HG02588 (cell line): ENCODE measurements at regions not wholly inside any gene's neighbourhood (a gene's known extent, or its start where the extent isn't known, plus 50 kb on each side); places are given as distances from the start of the nearest gene placed in this dataset.
"Not testable (repeated sequence)": the region's sequence is repeated elsewhere in the genome, so short reads cannot be mapped to it uniquely, and the experiment has no call there.

Experiments used
- ATAC-seq: cut with Tn5 transposase; IDR thresholded peaks from one replicate; pipeline ENCODE4 v1.9.1; 2021; ENCODE audit warnings: mild to moderate bottlenecking, moderate library complexity; ENCODE audit not compliant: unreplicated experiment

DNA sequence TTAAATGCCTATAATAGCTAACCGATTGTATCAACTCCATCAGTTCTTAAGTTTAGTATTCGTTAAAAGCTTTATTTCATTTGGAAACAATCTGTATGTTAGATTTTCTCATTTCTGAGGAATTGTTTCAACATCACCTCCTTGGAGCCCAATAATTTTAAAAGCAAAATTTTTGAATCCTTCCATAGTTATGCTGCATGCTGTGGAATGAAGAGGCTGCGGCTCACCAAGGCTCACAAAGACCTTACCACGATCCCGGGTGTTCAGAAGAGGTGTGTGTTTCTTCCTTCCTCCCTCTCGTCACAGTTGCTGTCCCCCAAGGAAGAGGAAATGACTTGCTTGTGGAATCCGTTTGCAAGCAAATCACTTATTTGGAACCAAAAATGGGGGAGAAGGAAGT is 143.8 kb downstream of the FGF1 start:
- ATAC-seq, result no peak

DNA sequence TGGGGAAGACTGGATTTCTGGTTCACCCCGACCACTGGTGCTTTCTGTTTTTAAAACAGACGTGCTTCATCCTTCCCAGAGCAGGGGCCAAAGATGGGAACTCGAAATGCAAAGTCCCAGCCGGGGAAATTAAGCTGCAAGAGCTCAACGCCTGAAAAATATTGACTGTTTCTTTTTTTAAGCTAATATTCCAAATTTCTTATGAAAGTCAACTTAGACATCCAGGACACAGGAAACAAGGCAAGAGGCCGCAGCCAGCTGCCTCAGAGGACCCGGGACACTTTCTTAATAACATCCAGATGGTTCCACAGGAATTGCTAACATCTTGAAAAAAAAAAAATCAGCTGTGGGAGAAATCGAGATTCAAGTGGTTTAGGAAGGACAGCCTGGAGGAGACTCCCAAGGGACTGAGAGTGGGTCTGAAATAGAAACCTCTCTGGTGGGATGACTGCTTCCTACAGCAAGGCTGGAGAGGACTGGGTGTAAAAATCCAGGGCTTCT is 144.9 kb downstream of the FGF1 start:
- ATAC-seq, result no peak

GRCh38 chr5:142539154-142539740 is 146.6 kb downstream of the FGF1 start:
- no peak for ATAC-seq

- no peak for ATAC-seq
These were observed 148.0 kb downstream of the FGF1 start for GRCh38 chr5:142537938-142538337.

DNA sequence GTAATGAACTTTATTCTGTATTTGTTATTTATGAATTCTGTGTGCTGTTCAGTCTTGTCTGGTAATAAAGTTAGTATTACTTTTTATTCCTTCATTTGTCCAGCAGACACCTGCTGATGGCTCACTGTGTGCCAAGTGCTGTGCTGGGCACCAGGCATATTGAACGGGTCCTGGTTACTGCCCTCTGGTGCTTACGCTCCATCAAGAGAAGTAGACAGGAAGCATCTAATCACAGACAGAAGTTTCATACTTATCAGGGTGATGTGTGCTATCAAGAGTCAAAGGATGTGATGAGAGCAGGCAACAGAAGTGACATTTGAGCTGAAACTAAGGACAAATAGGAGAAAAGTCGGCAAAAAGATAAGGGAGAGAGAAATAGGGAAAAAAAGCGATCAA is 153.1 kb downstream of the FGF1 start:
- no peak for ATAC-seq

DNA sequence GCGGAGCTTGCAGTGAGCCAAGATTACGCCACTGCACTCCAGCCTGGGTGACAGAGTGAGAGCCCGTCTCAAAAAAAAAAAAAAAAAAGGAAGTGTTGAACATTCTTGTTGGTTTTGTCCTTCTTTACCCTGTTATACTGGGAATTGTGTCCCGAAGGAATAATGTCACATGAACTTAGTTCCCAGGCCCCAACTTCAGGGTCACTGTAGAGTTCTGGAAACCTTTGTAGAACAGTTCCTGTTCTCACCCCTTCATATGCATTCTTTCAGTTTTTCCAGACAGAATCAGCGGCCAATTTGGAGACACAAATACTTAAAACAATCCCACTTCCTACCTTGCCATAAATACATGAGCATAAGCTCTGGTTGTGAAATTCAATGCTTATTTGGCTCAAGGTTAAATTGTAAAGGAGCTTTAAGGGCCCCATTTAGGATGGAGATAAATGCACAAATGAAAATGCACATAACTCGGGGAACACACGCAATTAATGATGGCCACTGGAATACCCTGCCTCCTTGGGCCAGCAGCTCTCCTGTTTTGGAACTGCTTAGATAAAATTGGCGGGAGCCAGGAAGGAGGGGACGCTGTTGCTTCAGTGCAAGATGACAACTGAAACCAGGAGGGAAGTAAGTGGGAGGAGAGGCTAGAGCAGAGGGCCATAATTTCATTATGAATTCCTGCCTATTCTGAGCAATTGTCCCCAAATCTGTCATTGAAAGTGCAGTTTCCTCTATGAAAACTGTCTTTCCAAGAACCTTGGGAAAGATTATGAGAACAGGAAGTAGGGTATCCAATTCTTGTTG is 153.7 kb downstream of the FGF1 start:
- no peak for ATAC-seq

- no peak for ATAC-seq
These were observed 155.0 kb downstream of the FGF1 start for GRCh38 chr5:142530904-142531303.

- ATAC-seq, result no peak
These were observed 156.1 kb downstream of the FGF1 start for GRCh38 chr5:142529626-142530278.

- ATAC-seq, result no peak
These were observed 158.1 kb downstream of the FGF1 start for GRCh38 chr5:142527664-142528295.

DNA sequence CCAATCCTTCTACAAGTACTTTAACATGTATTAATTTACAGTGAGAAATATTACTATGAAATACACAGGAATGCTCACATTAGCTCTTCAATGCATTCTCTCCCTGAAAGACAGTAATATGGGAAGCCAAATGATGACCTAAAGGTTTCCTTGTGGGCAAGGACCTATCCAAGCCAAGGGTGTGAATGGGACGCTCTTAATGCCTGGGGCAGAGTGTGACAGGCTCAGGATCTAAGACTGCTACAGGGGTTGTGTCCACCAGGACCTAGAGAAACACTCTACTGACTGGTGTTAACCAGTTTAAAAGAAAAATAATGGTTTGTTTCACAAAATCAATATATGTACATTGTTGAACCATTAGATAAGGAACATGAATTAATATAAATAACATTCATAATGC is 158.7 kb downstream of the FGF1 start:
- no peak for ATAC-seq

- no peak for ATAC-seq
These were observed 162.9 kb downstream of the FGF1 start for GRCh38 chr5:142522983-142523382.

DNA sequence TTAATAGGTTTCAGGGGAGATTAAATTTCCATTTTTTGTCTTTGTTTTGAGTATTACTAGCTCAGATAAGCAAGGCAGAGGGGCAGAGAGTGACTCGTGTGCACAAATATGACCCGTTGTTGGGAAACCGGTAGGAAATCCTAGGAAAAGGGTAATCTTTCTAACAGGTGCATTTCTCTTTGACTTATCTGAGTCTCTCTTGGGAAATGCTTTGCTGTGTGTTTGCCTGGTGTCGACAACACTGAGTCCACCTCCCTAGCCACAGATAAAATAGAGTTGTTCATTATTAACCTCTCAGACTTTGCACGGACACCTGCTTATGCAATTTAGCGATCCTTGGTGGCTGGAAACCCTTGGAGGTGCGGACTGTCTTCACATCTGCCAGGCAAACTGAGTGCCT is 164.2 kb downstream of the FGF1 start:
- ATAC-seq, result no peak

GRCh38 chr5:142520885-142521284 is 165.0 kb downstream of the FGF1 start:
- ATAC-seq, result no peak

DNA sequence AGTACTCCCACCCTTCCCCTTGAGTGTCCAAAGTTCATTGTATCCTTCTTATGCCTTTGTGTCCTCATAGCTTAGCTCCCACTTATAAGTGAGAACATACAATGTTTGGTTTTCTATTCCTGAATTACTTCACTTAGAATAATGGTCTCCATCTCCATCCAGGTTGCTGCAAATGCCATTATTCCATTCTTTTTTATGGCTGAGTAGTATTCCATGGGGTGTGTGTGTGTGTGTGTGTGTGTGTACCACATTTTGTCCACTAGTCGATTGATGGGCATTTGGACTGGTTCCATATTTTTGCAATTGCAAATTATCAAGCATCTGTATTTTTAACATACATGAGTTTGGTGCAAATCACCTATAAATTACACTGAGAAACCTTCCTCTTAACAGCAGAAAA is 166.0 kb downstream of the FGF1 start:
- not testable (repeated sequence) for ATAC-seq

GRCh38 chr5:142517840-142518239 is 168.1 kb downstream of the FGF1 start:
- no peak for ATAC-seq

GRCh38 chr5:142516732-142517131 is 169.2 kb downstream of the FGF1 start:
- ATAC-seq, result no peak

- no peak for ATAC-seq
These were observed 170.9 kb downstream of the FGF1 start for GRCh38 chr5:142515036-142515435.

DNA sequence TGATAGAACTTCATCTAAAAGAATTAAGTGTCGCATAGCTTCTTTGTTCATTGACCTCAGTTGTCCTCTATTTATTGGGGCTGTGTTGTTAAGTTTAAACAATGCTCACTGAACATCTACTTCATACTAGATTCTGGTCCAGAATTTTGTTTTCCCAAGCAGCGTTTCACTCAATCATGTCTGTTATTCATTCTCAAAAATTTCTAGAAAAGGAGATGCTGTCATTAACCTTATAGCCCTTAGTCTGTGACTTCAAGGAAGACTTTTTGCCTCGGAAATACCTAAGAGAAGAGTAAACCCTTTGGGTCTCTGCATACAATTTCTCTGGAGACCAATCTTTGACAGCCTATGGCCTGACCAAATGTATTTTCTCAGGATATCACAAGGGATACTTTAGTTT is 171.7 kb downstream of the FGF1 start:
- ATAC-seq, result no peak

GRCh38 chr5:142512043-142513042 is 173.5 kb downstream of the FGF1 start:
- ATAC-seq, result no peak

DNA sequence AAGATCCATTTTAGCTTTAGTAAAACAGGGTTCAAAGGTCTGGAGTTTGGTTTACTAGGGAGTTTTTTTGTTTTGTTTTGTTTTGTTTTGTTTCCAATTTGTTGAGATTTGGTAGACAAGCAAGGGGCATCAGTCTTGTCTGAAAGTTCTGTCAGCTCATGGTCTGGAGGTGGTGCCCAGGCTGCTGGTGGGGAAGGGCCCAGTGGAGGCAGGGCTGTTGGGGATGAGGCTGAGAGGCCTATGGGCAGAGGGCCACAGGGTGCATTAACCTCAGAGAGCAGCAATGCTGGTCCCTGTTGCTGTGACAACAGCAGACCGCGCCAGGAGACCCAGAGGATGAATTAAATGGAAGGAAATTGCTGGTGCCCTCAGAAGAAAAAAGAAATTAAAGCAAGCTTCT is 174.5 kb downstream of the FGF1 start:
- ATAC-seq, result no peak
